OCI-LY3 (cell line): ENCODE measurements at regions not wholly inside any gene's neighbourhood (a gene's known extent, or its start where the extent isn't known, plus 50 kb on each side); places are given as distances from the start of the nearest gene placed in this dataset.

ENCODE experiments used
- EZH2phosphoT487 ChIP-seq: fragments of 200-600 bp; shearing (Covaris generic); IDR thresholded peaks from 2 replicates; pipeline ENCODE4 v1.6.1; 2018; ENCODE audit warnings: antibody characterized with exemption, mixed run types, low read depth
- TF ChIP-seq, protein P1 (sequence below): fragments of 200-600, 300-600 bp; sonication (generic); IDR thresholded peaks from 2 replicates; pipeline ENCODE4 v1.5.1; 2014; ENCODE audit warnings: antibody characterized with exemption, low read length, low read depth

- TF ChIP-seq, protein P1, sequence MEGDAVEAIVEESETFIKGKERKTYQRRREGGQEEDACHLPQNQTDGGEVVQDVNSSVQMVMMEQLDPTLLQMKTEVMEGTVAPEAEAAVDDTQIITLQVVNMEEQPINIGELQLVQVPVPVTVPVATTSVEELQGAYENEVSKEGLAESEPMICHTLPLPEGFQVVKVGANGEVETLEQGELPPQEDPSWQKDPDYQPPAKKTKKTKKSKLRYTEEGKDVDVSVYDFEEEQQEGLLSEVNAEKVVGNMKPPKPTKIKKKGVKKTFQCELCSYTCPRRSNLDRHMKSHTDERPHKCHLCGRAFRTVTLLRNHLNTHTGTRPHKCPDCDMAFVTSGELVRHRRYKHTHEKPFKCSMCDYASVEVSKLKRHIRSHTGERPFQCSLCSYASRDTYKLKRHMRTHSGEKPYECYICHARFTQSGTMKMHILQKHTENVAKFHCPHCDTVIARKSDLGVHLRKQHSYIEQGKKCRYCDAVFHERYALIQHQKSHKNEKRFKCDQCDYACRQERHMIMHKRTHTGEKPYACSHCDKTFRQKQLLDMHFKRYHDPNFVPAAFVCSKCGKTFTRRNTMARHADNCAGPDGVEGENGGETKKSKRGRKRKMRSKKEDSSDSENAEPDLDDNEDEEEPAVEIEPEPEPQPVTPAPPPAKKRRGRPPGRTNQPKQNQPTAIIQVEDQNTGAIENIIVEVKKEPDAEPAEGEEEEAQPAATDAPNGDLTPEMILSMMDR = no peak
- no peak for TF ChIP-seq EZH2phosphoT487
These were observed 926.6 kb upstream of the TMEM132C start for GRCh38 chr12:127340381-127340780.
